Kidney (tissue), 13 donors: ENCODE measurements at regions not wholly inside any gene's neighbourhood (a gene's known extent, or its start where the extent isn't known, plus 50 kb on each side); places are given as distances from the start of the nearest gene placed in this dataset.

Experiments
- DNase-seq, 5 donors: peaks; one replicate each; pipeline ENCODE4 v3.0.0-alpha.2; 2013 to 2020
- FAIRE-seq: peaks from 2 replicates; lab custom pipeline; 2012; peaks lifted over from hg19 to GRCh38; lab: Jason Lieb, UNC
- H3K27ac ChIP-seq, 2 donors: one replicate each; pipeline ENCODE4 v1.7.0; 2013; ENCODE audit warnings: low read depth in 2 of 2, low read length in 2 of 2, inconsistent platforms in 1 of 2
- H3K27me3 ChIP-seq: one replicate; pipeline ENCODE4 v1.7.1; 2013; ENCODE audit warnings: low read length, inconsistent platforms; ENCODE audit not compliant: control insufficient read depth, insufficient read depth
- H3K36me3 ChIP-seq, 3 donors: one replicate each; pipeline versions ENCODE4 v1.7.0 to v1.7.1; 2013; ENCODE audit warnings: low read length in 3 of 3, control low read depth in 1 of 3, inconsistent platforms in 1 of 3; ENCODE audit not compliant: insufficient read depth in 3 of 3, control insufficient read depth in 2 of 3
- H3K4me1 ChIP-seq, 3 donors: one replicate each; pipeline versions ENCODE4 v1.7.0 to v1.7.1; 2013; ENCODE audit warnings: low read length in 3 of 3, inconsistent platforms in 1 of 3, low read depth in 1 of 3; ENCODE audit not compliant: control insufficient read depth in 2 of 3, insufficient read depth in 2 of 3
- H3K4me3 ChIP-seq, 3 donors: one replicate each; pipeline versions ENCODE4 v1.7.0 to v1.8.1; 2013; ENCODE audit warnings: low read length in 3 of 3, control low read depth in 1 of 3, inconsistent platforms in 1 of 3
- H3K9ac ChIP-seq, 3 donors: one replicate each; pipeline versions ENCODE4 v1.7.0 to v1.7.1; 2013; ENCODE audit warnings: low read length in 3 of 3, control low read depth in 1 of 3, inconsistent platforms in 1 of 3
- H3K9me3 ChIP-seq, 3 donors: one replicate each; pipeline versions ENCODE4 v1.7.0 to v1.7.1; 2013; ENCODE audit warnings: low read length in 3 of 3, control low read depth in 1 of 3, inconsistent platforms in 1 of 3; ENCODE audit not compliant: control insufficient read depth in 2 of 3, insufficient read depth in 1 of 3
- CTCF ChIP-seq: IDR thresholded peaks from 3 replicates; pipeline ENCODE4 v1.5.1; 2012; ENCODE audit warnings: mild to moderate bottlenecking, moderate library complexity, borderline replicate concordance; ENCODE audit not compliant: insufficient read depth; ENCODE audit errors: extremely low read depth
- intact Hi-C: fragments of 100-400 bp; cut with DNase I; formaldehyde crosslinking; loops from one replicate; pipeline ENCODE4 v1.11.1; 2022
- donor health status: control.
- donor health status: control.
- donor health status: control.
- donor health status: control.
- donor health status: control.
- donor health status: DM: yes; HTN: yes; CAD: no.
- donor health status: Normal renal cell carcinoma (clear cell type).

- Histone ChIP-seq H3K36me3 (no peaks in the 10 kb centered on the region), H3K9me3 (no peaks in the 10 kb centered on the region), H3K9ac (no peak overlapping the region), H3K4me1 (no peaks in the 10 kb centered on the region), H3K27ac (no peak overlapping the region), H3K27me3 (no peaks in the 10 kb centered on the region), H3K4me3 (no peak overlapping the region)
- no peak for TF ChIP-seq CTCF
- FAIRE-seq (no peak), DNase-seq (no peak)
- intact Hi-C loops, result no loop called here
Observed at GRCh38 chr10:123944661-123945060, 53.1 kb upstream of the CPXM2 start.

DNA sequence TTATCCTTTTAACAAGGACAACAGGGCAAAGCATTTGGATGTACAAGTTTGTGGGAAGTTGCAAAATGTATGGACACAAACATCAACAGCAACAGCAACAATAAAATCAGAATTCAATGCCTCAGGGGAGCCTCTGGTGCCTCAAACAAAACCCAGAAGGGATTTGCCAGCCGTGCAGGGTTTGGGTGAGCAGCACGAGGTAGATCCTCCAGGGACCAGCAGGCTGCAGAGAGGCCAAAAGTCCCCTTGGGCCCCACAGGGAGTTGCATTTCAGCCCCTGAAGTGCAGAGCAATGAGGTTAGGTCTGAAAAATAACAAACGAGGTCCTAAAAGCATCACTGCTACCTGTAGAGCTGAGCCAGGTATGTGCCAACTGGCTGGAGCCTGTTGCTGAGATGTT, 51.7 kb upstream of the CPXM2 start:
- DNase-seq (no peak), FAIRE-seq (no peak)
- H3K27ac ChIP-seq, result no peak overlapping the region
- H3K9ac ChIP-seq, result no peak overlapping the region
- intact Hi-C loops, result no loop called here
- TF ChIP-seq CTCF, result no peak
- no peak overlapping the region for H3K4me3 ChIP-seq
- H3K9me3 ChIP-seq, result no peaks in the 10 kb centered on the region
- H3K4me1 ChIP-seq, result no peaks in the 10 kb centered on the region
- no peaks in the 10 kb centered on the region for H3K36me3 ChIP-seq
- H3K27me3 ChIP-seq, result no peaks in the 10 kb centered on the region

- intact Hi-C loops, result no loop called here
- FAIRE-seq (no peak), DNase-seq (no peak)
- Histone ChIP-seq H3K27ac (no peak overlapping the region), H3K9me3 (no peaks in the 10 kb centered on the region), H3K4me1 (no peaks in the 10 kb centered on the region), H3K4me3 (no peak overlapping the region), H3K9ac (no peak overlapping the region), H3K36me3 (no peaks in the 10 kb centered on the region), H3K27me3 (no peaks in the 10 kb centered on the region)
- no peak for TF ChIP-seq CTCF
Observed at GRCh38 chr10:123942114-123942861, 50.7 kb upstream of the CPXM2 start.
